ENCODE measurements at regions not wholly inside any gene's neighbourhood (a gene's known extent, or its start where the extent isn't known, plus 50 kb on each side); places are given as distances from the start of the nearest gene placed in this dataset.
"Not testable (repeated sequence)": the region's sequence is repeated elsewhere in the genome, so short reads cannot be mapped to it uniquely, and the experiment has no call there.

DNA sequence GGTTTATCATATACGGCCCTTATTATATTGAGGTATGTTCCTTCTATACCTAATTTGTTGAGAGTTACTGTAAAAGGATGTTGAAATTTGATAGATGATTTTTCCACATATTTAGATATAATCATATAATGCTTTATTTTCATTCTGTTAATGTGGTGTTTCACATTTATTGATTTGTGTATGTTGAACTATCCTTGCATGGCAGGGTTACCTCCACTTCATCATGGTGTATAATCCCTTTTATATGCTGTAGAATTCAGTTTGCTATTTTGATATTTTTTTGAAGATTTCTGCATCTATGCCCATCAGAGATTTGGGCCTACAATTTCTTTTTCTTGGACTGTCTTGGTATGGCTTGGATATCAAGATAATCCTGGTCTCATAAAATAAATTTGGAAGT is 355.5 kb downstream of the EDEM1 start:
- DNase-seq (ENCODE audit: low read depth in 2 of 2) = no peak

DNA sequence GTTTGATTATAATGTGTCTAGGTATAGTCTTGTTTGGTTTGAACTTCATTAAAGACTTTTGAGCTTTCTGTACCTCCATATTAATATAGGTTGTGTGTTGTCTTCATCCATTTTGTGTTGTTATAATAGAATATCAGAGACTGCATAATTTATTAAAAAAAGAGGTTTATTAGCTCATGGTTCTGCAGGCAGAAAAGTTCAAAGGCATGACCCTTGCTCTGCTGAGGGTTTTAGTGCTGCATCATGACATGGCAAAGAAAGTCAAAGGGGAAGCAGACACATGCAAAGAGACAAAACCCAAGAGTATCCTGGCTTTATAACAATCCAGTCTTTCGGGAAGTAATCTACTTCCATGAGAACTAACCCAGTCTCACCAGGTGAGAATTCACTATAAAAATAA is 358.2 kb downstream of the EDEM1 start:
- DNase-seq (ENCODE audit: low read depth in 2 of 2) = no peak

DNA sequence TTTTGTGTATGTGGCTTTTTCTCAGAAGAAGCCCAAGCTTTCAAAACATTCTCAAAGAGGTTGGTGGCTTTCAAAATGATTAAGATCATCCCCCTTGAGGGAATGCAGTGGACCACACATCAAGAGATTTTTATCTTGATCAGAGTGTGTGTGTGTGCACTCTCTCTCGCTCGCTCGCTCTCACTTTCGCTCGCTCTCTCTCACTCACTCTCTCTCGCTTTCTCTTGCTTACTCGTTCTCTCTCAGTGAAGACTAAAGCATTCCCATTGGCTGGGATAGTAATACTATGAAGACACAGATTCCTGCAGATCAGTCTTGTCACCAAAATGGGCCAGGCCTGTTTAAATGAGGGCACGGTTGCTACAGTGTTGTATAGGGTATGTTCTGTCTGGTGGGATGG is 365.7 kb downstream of the EDEM1 start:
- DNase-seq (ENCODE audit: low read depth in 2 of 2) = no peak

DNA sequence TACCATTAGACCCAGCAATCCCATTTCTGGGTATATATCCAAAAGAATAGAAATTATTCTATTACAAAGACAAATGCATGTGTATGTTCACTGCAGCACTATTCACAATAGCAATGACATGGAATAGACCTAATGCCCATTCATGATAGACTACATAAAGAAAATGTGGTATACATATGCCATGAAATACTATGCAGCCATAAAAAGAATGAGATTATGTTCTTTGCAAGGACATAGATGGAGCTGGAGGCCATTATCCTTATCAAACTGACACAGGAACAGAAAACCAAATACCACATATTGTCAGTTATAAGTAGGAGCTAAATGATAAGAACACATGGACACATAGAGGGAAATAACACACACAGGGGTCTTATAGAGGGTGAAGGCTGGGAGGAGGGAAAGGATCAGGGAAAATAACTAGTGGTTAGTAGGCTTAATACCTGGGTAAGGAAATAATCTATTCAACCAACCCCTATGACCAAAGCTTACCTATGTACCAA is 366.8 kb downstream of the EDEM1 start:
- DNase-seq (ENCODE audit: low read depth in 2 of 2) = no peak

DNA sequence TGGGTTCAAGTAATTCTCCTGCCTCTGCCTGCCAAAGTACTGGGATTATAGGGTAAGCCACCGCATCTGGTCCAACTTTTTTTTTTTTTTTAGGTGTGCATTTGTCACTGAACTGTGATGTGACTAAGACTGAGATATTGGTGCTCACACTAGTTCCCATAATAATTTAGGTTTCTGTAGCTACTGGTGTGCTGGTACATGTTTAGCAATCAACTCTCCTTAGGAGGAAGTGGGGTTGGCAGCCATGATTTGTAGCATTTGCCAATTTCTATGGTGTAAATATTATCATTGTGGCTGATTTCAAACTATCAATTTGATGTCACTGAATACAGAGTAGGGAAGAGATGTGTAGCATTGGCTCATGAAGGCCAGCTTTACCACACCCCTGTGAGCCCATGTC is 372.7 kb downstream of the EDEM1 start:
- no peak for DNase-seq (ENCODE audit: low read depth in 2 of 2)

DNA sequence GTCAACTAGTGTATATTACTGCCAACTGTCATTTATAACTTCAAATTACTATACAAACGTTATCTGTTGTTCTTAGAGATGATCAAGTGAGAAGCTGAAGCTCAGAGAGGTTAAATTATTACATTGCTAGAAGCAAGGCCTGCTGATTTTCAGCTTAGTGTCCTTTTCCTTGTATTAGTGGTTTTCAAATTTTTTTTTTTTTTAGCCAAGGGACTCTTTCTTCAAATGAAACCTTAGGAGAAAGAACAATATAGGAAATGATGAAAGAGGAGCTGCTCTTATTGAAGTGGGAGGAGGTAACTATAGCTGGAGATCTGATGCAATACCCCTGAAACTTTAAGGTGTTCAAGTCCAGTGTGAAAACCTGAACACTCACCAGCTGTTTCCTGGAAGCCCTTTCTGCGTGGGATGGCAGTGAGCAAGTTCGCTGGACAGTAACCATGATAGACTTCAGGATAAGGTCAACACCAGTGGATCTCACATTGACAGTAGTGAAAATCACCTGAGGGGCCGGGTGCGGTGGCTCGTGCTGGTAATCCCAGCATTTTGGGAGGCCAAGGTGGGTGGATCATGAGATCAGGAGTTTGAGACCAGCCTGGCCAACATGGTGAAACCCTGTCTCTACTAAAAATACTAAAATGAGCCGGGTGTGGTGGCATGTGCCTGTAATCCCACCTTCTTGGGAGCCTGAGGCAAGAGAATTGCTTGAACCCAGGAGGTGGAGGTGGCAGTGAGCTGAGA is 376.2 kb downstream of the EDEM1 start:
- DNase-seq (ENCODE audit: low read depth in 2 of 2) = no peak

DNA sequence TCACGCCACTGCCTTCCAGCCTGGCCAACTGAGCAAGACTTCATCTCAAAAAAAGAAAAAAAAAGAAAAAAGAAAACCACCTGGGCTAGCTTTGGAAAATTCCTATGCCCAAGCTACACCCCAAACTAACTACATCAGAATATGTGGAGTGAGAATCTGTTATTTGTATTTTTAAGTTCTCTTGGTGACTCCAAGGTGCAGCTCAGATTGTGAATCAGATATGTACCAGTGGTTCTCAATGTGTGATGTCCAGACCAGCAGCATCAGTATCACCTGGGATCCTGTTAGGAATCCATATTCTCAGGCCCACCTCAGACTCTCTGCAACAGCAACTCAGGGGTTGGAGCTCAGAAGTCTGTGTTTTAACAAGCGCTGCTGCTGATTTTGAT is 376.8 kb downstream of the EDEM1 start:
- DNase-seq (ENCODE audit: low read depth in 2 of 2) = no peak

DNA sequence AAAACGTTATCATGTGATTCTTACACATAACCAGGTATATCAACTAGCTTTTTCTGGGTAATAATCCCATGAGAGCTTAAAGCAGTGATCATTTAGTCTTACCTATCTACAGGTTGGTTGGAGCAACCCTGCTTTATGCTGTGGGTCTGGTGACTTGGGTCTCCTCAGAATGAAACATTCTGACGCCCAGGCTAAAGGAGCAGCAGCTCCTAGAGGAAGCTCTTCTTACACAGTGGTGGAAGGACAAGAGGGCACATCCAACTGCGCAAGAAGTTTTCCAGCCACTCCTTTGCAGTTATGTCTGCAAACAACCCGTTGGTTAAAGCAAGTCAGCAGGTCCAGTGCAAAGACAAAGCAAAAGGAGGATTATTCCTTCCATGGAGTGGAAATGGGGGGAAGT is 377.5 kb downstream of the EDEM1 start:
- DNase-seq (ENCODE audit: low read depth in 2 of 2) = no peak

DNA sequence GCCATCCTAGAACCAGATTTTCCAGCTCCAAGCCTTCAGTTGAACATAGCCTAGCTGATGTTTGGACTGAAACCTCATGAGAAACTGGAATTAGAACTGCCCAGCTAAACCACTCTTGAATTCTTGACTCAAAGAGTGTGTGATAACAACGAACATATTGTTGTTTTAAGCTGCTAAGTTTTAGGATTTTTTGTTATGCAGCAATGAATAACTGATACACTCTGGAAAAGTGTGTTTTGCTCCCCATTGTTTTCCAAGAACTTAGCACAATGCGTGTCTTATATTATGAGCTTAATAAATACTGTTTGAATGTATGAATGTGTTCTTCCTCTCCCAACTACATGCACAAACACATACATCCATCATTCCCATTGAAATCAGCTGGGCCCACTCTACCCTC is 379.6 kb downstream of the EDEM1 start:
- no peak for DNase-seq (ENCODE audit: low read depth in 2 of 2)

DNA sequence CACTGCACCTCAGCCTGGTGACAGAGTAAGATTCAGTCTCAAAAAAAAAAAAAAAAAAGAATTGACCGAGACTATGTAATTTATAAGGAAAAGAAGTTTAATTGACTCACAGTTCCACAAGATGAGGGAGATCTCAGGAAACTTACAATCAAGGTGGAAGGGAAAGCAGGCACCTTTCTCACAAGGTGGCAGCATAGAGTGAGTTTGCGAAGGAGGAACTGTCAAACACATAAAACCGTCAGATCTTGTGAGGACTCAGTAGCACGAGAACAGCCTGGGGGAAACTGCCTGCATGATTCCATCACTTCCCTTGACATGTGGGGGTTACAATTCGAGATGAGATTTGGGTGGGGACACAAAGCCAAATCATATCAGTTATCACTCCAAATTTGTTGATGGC is 380.9 kb downstream of the EDEM1 start:
- no peak for DNase-seq (ENCODE audit: low read depth in 2 of 2)

DNA sequence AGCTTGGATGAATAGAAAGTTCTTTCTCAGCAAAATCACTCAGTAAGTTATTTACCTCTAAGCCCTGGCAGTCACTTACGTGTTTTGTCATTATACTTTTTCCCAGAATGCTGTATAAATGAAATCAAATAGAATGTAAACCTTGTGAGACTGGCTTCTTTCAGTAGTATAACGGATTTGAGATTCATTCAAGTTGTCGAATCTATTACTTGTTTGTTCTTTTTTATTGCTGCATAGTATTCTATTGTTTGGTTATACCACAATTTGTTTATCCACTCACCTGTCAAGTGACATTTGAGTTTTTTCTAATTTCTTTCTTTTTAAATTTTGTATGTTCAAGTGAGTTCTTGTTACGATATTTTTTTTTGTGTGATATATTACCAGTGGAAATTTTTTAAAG is 381.6 kb downstream of the EDEM1 start:
- DNase-seq (ENCODE audit: low read depth in 2 of 2) = no peak

DNA sequence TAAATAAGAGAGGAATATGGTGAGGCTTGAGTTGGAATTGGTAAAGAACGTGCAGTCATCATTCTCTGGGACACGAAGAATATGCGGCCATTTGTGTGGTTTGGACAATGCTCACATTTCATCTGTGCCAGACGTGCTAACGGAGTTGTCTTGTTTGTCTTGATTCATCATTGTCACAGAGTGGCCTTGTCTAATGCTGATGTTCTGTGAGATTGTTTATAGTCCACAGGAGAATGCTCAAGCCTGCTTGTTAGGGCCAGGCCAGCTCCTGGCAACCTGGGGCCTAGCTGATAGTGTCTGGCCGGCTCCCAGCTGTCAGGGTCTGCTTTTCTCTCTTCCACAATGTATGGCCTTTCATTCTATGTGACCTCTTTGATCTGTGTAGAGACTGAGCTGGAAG is 384.7 kb downstream of the EDEM1 start:
- DNase-seq (ENCODE audit: low read depth in 2 of 2) = no peak

DNA sequence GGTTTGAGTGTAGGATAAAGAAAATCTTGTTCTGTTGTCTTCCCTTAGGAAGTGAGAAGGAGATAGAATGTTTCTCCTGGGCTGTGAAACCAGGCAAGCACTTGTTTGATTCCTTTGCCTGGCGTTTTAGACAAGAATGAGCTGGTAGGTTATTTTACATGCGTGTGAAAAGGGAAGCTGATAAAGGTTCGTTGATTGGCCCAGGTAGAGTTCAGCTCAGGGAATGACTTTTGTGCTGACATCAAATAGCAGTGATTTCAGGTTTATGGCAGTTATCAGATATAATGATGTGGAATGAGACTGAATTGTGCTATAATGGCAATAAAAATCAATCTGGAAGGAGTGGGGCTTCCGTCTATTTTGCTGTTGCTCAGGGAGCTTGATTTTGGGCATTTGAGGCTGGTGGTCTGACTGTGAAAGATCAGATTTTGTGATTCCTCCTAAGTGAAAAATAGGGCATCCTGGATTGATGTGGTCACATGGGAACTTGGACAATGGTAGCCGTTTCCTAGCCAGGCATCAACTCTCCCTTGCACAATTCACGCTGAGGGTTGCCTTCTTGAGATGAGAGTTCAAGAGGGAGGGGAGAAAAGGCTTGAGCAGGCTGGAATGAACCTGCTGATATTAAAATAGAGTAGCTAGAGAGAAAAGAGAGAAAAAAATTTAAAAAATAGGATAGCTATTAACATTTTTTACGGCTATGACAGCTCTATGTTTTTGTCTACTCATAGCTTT is 388.9 kb downstream of the EDEM1 start:
- no peak for DNase-seq (ENCODE audit: low read depth in 2 of 2)

DNA sequence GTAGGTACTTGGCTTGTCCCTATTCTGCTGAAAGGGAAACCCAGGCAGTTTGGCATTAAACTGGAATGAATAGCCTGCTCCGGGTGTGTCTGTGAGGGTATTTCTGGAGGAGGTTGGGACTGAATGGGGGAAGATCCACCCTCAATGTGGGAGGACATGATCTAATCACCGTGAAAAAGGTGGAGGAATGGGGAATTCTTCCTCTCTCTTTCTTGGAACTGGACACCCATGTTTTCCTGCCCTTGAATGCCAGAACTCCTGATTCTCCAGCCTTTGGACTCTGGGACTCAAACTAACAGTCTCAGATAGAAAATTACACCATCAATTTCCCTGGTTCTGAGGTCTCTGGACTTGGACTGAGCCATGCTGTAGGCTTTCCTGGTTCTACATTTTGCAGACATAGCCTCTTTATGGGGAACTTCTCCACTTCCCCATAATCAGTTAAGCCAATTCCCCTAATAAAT is 391.7 kb downstream of the EDEM1 start:
- no peak for DNase-seq (ENCODE audit: low read depth in 2 of 2)

DNA sequence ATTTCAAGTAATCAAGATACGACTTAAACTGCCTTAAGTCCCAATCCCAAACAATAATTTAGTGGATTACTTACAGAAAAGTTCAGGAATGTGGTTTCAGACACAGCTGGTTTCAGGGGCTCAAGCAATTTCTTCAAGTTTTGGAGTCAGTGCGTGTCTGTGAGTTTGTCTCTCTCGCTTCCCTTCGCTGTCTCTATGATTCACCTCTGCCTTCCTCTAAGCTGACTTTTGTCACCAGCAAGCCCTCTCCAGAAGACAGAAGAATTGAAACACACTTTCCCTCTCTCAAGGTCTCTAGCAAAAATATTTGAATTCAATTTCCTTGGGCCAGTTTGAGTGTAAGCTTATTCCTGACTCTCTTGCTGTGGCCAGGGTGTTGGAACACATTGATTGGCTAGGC is 392.4 kb downstream of the EDEM1 start:
- DNase-seq (ENCODE audit: low read depth in 2 of 2) = no peak

DNA sequence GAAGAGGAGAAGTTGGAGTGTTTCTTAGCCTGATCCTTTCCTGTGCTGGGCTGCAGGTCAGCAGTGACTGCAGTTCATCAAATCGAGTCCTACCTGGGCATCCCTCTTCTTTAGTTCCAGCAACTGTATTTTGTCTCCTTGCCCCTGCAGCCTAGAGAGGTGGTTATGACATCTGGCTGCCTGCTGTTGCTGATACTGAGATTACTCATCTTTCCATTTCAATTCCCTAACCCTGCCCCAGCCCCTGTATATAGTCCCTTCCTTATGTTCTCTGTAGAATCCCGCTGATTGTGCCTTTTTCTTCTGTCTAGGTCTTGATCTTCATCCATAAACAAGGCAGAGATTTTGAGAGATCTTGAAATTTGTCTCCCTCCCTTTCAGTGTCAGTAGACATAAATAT is 393.3 kb downstream of the EDEM1 start:
- no peak for DNase-seq (ENCODE audit: low read depth in 2 of 2)

DNA sequence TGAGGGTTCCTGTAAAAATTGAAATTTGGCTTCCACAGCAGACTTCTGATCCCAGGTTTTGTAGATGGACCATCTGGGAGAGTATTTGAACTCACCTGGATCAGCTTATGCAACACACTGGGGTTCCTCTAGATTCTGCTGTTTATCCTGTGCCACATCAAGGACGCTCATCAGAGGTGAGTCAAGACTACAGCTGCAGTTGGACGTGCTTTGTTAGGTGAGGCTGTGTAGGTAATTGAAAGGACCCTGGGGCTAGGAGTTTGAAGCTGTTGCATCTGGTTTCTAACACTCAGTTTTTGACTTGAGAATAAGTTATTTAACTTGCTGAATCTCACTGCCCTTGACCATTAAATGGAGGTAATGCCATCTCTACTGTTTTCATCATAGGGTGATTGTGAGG is 394.2 kb downstream of the EDEM1 start:
- DNase-seq (ENCODE audit: low read depth in 2 of 2) = no peak

DNA sequence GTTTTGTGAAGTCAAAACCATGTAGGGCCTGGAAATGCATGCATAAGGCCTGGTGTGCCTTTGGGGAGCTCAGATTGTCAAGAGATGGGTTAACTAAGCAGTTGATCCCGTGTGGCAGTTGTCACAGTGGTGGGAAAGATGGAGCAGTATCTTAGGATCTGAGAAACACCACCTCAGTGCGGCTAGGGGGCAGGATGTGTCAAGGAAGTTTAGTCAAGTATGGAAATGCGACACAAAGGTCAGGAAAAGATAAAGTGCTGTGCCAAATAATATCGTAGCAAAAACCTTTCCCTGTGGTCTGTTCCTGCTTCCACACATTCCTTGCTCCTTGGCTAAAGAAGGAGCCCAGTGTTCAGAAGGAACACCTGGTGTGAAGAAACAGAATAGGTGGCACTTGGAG is 396.4 kb downstream of the EDEM1 start:
- DNase-seq (ENCODE audit: low read depth in 2 of 2) = no peak

DNA sequence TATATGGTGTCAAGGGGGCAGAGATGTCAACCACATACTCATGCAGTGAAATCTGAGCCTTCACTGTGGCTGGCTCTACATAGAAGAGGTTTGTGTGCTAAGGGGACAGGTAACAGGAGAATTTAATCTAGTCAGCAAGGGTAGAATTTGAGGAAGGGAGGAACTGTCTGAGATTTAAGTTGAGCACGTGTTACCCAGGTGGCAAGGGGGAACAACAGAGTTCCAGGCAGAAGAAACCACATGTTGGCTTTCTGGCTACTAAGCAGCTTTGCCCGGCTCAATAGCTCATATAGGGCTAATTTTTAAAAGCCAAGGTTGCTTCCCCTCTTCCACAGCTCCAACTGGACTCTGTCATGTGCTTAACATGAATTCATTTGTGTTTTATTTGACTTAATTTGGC is 397.6 kb downstream of the EDEM1 start:
- DNase-seq (ENCODE audit: low read depth in 2 of 2) = no peak

DNA sequence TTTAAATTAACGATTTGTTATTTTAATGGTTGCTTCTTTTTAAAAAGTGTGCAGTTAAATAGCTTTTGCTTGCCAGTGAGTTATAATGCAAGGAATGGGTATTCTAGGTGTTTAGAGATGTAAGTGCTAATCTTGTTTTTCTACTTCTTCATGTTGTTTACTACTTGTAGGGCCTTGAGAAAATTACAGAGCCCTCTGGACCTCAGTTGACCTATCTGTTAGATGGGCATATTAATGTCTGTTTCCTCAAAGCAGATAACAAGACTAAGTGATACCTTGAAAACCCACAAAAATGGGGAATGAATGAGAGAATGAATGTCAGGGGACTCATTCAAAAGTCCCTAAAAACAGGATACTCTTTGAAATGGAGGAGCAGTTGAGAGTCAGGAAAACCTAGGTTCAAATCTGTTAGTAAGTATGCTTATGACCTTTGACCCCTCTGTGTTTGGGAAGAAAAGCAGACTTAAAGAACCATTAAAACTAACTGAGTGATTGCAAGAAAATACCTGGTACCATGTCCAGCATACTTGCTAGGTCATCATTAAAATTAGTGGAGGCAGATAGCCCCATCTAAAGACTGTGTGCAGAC is 419.5 kb downstream of the EDEM1 start:
- no peak for DNase-seq (ENCODE audit: low read depth in 2 of 2)

DNA sequence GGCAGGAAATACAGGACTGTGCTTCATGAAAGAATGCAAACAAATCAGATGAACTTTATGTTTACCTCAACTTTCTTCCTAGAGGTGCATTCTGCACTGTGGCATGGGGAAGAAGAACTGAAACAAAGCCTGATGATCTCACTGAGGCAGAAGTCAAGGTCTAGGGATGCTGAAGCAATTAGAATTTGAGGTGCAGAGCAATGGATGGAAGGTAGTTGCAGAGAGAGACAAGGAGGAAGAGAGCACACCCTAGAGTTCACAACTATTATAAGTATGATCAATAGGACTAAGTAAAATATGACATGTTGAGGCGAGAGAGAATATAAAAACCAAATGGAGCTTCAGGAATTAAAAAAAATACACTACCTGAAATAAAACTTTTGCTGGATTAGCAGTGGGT is 420.1 kb downstream of the EDEM1 start:
- no peak for DNase-seq (ENCODE audit: low read depth in 2 of 2)

DNA sequence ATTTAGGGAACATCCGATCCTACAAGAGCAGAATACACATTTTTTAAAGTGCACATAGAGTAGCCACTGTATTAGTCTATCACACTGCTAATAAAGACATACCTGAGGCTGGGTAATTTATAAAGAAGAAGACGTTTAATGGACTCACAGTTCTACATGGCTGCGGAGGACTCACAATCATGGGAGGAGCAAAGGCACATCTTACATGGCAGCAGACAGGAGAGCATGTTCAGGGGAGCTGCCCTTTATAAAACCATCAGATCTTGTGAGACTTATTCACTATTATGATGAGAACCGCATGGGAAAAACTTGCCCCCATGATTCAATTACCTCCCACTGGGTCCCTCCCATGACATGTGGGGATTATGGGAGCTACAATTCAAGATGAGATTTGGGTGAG is 421.5 kb downstream of the EDEM1 start:
- not testable (repeated sequence) for DNase-seq (ENCODE audit: low read depth in 2 of 2)

DNA sequence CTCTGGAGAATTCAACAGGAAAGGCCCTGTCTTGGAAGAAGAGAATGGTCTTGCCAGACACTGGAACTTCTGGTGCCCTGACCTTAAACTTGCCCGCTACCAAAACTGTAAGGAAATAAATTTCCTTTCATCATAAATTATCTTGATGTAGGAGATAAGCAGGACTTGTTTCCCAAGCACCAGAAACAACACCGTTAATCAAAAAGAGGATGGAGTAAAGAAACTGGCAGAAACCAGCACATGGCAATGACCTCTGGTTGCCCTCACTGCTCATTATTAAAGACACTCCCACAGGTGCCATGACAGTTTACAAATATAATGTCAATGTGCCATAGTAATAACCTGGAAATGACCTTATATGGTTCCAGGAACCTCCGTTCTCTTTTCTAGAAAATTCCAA is 426.1 kb downstream of the EDEM1 start:
- no peak for DNase-seq (ENCODE audit: low read depth in 2 of 2)
